HUES6 (cell line): ENCODE measurements at regions not wholly inside any gene's neighbourhood (a gene's known extent, or its start where the extent isn't known, plus 50 kb on each side); places are given as distances from the start of the nearest gene placed in this dataset.

Experiments
- H3K27ac ChIP-seq: 2 replicates; pipeline ENCODE4 v1.7.0; 2013; ENCODE audit warnings: low read depth, mild to moderate bottlenecking, low read length, inconsistent platforms
- H3K27me3 ChIP-seq: 2 replicates; pipeline ENCODE4 v1.6.1; 2013; ENCODE audit warnings: low read length; ENCODE audit not compliant: control insufficient read depth, insufficient read depth
- H3K36me3 ChIP-seq: 2 replicates; pipeline ENCODE4 v1.6.1; 2013; ENCODE audit warnings: low read length; ENCODE audit not compliant: control insufficient read depth, insufficient read depth
- H3K4me1 ChIP-seq: 2 replicates; pipeline ENCODE4 v1.6.1; 2013; ENCODE audit warnings: low read length; ENCODE audit not compliant: control insufficient read depth, insufficient read depth
- H3K4me3 ChIP-seq: 2 replicates; pipeline ENCODE4 v1.5.1; 2013; ENCODE audit warnings: low read depth, low read length
- H3K9ac ChIP-seq: one replicate; pipeline ENCODE4 v1.6.1; 2013; ENCODE audit warnings: mild to moderate bottlenecking, low read length
- H3K9me3 ChIP-seq: 2 replicates; pipeline ENCODE4 v1.6.1; 2013; ENCODE audit warnings: low read depth, low read length; ENCODE audit not compliant: control insufficient read depth, insufficient read depth

- no peaks in the 10 kb centered on the region for H3K36me3 ChIP-seq
- no peaks in the 10 kb centered on the region for H3K27me3 ChIP-seq
- H3K9ac ChIP-seq = no peak overlapping the region
- no peak overlapping the region for H3K27ac ChIP-seq
- H3K4me1 ChIP-seq = peaks cover 17% of the 10 kb centered on the region; the same call in 1 of the 2 replicates
- peaks cover 12% of the 10 kb centered on the region for H3K9me3 ChIP-seq
- H3K4me3 ChIP-seq = no peak overlapping the region
Measured at GRCh38 chr5:173689737-173690360, 73.4 kb upstream of the BOD1 start.

DNA sequence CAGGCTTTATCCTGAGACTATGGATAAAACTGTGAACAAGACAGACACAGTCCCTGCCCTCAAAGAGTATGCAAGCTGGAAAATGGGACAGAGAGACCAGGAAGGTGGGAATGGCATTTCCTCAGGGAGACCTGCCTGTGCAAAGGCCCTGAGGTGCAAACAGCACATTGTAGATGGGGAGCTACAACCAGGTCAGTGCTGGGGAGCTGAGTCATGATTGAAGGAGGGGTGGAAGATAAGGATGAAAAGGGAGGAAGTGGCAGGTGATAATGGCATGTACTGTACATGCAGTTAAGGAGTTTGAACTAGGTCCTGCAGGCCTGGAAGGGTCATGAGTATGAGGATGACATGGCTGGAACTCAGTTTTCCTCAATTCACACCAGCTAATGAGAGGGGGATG, 75.5 kb upstream of the BOD1 start:
- Histone ChIP-seq H3K27ac (no peak overlapping the region), H3K36me3 (no peaks in the 10 kb centered on the region), H3K4me3 (no peak overlapping the region), H3K9ac (no peak overlapping the region), H3K27me3 (no peaks in the 10 kb centered on the region), H3K4me1 (peaks cover 17% of the 10 kb centered on the region; the same call in 1 of the 2 replicates), H3K9me3 (peaks cover 10% of the 10 kb centered on the region)

- H3K36me3 ChIP-seq = no peaks in the 10 kb centered on the region
- peaks cover 24% of the 10 kb centered on the region for H3K4me1 ChIP-seq
- H3K27me3 ChIP-seq = no peaks in the 10 kb centered on the region
- no peak overlapping the region for H3K9ac ChIP-seq
- H3K27ac ChIP-seq = no peak overlapping the region
- no peak overlapping the region for H3K4me3 ChIP-seq
- H3K9me3 ChIP-seq = peaks cover 10% of the 10 kb centered on the region
Measured at GRCh38 chr5:173693670-173694069, 77.2 kb upstream of the BOD1 start.

DNA sequence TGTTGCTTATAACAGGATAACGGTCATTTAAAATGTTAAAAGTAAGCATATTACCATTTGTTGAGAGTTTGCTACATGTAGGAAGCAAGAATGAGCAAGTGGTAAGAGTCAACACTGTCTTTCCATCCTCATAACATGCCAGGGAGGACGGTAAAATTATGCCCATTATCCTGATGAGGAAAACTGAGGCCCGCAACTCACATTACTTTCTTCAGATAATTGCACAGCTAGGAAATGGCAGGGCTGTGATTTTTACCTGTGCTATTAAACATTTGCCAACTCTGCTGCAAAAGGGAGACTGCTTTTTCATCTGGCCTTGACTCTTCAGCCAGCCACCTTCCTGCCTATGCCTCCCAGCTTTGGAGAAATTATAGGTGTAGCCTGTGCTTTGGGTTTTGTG, 79.8 kb upstream of the BOD1 start:
- peaks cover 10% of the 10 kb centered on the region for H3K9me3 ChIP-seq
- H3K36me3 ChIP-seq = no peaks in the 10 kb centered on the region
- no peak overlapping the region for H3K4me3 ChIP-seq
- no peak overlapping the region for H3K9ac ChIP-seq
- H3K27me3 ChIP-seq = no peaks in the 10 kb centered on the region
- peaks cover 12% of the 10 kb centered on the region for H3K4me1 ChIP-seq
- no peak overlapping the region for H3K27ac ChIP-seq

- no peak overlapping the region for H3K27ac ChIP-seq
- no peaks in the 10 kb centered on the region for H3K36me3 ChIP-seq
- H3K9ac ChIP-seq = no peak overlapping the region
- no peaks in the 10 kb centered on the region for H3K27me3 ChIP-seq
- H3K4me1 ChIP-seq = peaks cover 14% of the 10 kb centered on the region
- peaks cover 10% of the 10 kb centered on the region for H3K9me3 ChIP-seq
- H3K4me3 ChIP-seq = no peak overlapping the region
Measured at GRCh38 chr5:173697931-173698579, 81.6 kb upstream of the BOD1 start.

DNA sequence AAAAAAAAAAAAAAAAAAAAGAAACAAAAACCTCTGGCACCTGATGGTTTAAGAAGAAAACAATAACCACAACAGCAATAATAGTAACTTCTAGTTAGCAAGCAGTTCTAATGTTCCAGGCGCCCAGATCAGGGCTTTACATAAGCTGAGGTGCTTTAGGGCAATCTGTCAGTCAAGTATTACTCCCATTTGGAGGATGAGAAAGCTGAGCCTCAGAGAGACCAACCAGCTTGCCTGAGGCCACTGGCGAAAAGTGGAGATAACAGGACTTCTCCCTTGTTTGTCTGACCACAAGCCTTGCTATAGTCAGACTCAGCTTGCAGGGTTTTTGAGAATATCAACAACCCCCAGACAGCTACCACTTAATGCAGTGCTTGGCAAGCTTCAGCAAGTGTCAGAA, 83.5 kb upstream of the BOD1 start:
- Histone ChIP-seq H3K36me3 (no peaks in the 10 kb centered on the region), H3K4me1 (peaks cover 18% of the 10 kb centered on the region), H3K9ac (no peak overlapping the region), H3K27ac (no peak overlapping the region), H3K9me3 (no peaks in the 10 kb centered on the region), H3K4me3 (no peak overlapping the region), H3K27me3 (no peaks in the 10 kb centered on the region)

DNA sequence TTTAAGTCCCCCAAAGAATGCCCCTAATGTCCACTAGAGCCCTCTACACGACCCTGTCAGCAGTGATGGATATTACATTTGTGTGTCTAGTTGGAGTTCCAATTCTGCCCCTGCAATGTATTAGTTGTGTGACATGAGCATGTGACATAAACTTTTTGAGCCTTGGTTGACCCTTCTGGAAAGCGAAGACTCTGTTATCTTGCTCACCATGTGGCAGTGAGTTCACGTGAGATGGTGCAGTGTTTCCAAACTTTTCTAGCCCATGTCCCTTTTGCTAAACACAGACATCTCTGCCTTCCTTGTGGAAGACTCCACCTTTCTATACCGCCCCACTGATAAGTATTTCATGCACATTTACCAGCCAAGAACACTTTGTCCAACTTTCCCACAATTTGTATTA, 87.0 kb upstream of the BOD1 start:
- Histone ChIP-seq H3K9me3 (no peaks in the 10 kb centered on the region), H3K9ac (no peak overlapping the region), H3K36me3 (no peaks in the 10 kb centered on the region), H3K27ac (no peak overlapping the region), H3K27me3 (no peaks in the 10 kb centered on the region), H3K4me1 (peaks cover 10% of the 10 kb centered on the region; the same call in 1 of the 2 replicates), H3K4me3 (no peak overlapping the region)

DNA sequence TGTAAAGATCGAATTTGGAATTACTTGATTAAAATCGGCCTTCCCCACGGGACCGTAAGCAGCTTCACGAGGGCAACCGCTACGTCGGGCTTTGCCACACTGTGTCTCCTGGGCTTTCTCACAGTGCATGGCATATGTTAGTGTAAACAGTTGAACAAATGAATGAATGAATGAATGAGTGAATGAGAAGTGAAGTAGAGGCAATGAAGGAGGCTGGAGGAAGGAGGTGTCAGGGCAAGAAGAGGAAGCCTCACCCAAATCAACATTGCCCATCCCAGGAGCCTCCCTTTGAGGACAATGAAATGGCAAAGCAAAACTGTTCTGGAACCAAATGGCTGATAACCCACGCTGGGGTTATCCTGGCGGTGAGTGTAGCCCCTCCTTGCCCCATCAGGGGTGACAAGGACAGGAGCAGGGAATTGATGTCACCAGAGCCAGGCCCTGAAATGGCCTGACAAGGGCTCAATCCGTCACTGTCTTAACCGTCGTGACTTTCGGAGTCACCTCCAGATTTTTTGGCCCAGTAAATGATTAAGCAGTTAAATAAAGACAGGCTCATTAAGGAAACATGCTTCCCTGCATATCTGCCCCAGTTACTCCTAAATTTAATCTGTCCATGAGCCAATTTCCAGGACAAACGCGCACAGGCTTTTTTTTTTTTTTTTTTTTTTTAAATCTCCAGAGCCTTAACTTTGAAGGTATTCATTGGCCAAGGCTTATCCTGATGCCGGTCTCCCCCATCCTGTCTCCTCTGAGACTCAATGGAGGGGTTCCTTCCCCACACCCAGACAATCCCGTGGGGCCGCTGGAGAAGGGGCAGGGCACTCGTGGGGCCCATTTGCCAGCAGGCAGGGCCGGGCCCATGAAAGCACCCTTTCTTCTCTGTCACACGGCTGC, 88.4 kb upstream of the BOD1 start:
- Histone ChIP-seq H3K4me3 (no peak overlapping the region), H3K9me3 (no peaks in the 10 kb centered on the region), H3K27ac (no peak overlapping the region), H3K4me1 (peaks cover 9% of the 10 kb centered on the region; the same call in 1 of the 2 replicates), H3K27me3 (no peaks in the 10 kb centered on the region), H3K9ac (no peak overlapping the region), H3K36me3 (no peaks in the 10 kb centered on the region)

DNA sequence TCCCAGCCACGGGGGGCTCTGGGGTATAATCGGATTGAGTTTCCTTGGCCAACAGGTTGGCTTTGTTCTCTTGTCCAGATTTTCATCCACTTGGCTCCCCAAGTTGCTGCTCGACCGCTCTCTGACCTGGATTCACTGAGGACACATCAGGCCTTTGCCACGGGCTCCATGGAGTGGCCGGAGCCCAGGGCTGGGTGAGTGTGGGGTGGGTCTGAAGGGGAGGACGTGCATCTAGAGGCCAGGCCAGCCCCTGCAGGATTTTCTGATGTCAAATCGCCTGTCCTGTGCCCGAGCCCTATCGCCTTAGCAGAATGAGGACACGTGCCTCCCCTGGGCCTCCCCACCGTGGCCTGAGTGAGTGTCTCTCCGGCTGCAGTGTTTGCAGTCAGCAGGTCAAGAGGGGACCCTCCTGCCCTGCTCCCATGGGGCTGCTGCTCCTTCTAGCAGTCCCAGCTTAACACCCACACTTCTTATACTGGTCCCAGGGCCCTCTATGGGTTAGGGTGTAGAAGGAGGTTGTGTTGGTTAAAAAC, 89.1 kb upstream of the BOD1 start:
- Histone ChIP-seq H3K9ac (no peak overlapping the region), H3K36me3 (no peaks in the 10 kb centered on the region), H3K4me1 (peaks cover 5% of the 10 kb centered on the region; the same call in 1 of the 2 replicates), H3K27ac (no peak overlapping the region), H3K9me3 (no peaks in the 10 kb centered on the region), H3K4me3 (no peak overlapping the region), H3K27me3 (no peaks in the 10 kb centered on the region)

GRCh38 chr5:173706700-173707099, 90.2 kb upstream of the BOD1 start:
- no peaks in the 10 kb centered on the region for H3K36me3 ChIP-seq
- H3K27ac ChIP-seq = no peak overlapping the region
- peaks cover 5% of the 10 kb centered on the region; the same call in 1 of the 2 replicates for H3K4me1 ChIP-seq
- H3K9me3 ChIP-seq = no peaks in the 10 kb centered on the region
- no peaks in the 10 kb centered on the region for H3K27me3 ChIP-seq
- no peak overlapping the region for H3K4me3 ChIP-seq
- no peak overlapping the region for H3K9ac ChIP-seq

GRCh38 chr5:173707392-173707791, 90.9 kb upstream of the BOD1 start:
- Histone ChIP-seq H3K4me1 (peaks cover 6% of the 10 kb centered on the region; the same call in 1 of the 2 replicates), H3K4me3 (no peak overlapping the region), H3K27me3 (no peaks in the 10 kb centered on the region), H3K9ac (no peak overlapping the region), H3K9me3 (no peaks in the 10 kb centered on the region), H3K36me3 (no peaks in the 10 kb centered on the region), H3K27ac (no peak overlapping the region)
